ENCODE measurements at regions not wholly inside any gene's neighbourhood (a gene's known extent, or its start where the extent isn't known, plus 50 kb on each side); places are given as distances from the start of the nearest gene placed in this dataset.

GRCh38 chr4:11765849-11766453 lies 337.3 kb upstream of the HS3ST1 start:
- intact Hi-C loops (cut with DNase I), result loop anchor here (5.0 to 10.0 kb wide), 2 partner anchors 866 to 869 kb away; no protein-coding TSS in a partner anchor
- peak; percentile 47 for TF ChIP-seq CTCF (IDR thresholded peaks at IDR 0.05)

DNA sequence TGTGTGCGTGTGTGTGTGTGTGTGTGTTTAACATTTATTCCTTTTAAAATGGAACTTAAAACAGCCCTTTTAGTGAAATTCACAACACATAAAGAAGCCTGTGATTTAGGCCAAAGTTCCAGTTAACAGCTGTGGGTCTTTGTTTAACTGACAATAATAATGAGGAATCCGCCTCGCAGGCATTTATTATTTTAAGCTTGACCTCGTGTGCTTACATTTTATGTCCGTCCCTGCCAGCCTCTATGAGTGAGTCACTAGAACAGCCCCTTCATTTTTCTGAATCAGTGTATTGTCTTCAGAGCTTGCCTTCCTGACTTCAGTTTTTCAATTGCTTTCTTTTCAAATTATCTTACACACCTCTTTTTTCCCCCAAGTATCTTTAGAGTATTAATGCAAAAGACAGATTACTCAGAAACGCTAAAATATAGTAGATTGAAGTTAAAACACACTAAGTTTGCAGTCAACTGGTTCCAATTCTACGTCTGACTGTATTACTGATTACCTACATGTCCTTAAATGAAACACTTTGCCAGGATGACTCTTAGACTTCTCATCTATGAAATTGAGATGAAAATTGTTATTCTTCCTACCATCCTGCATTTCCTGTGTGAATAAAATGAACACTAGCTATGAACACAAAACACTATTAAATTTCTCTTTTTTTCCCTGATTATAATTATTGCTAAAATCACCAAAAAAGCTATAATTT lies 319.6 kb upstream of the HS3ST1 start:
- no peak for TF ChIP-seq CTCF (IDR thresholded peaks at IDR 0.05)
- no peak overlapping the region for H3K4me3 ChIP-seq
- no peak overlapping the region for H3K27ac ChIP-seq
- WGBS, 3 donors, result 18 to 31% (median 23%) methylated on average over 7 of the region's 7 CpGs
- no peaks in the 10 kb centered on the region for H3K36me3 ChIP-seq (ENCODE audit: insufficient read depth in 1 of 2, low read depth in 1 of 2)
- ATAC-seq, result no peak
- intact Hi-C loops (cut with DNase I), result no loop called here
- no peaks in the 10 kb centered on the region for H3K27me3 ChIP-seq (ENCODE audit: insufficient read depth in 3 of 3, low read length in 2 of 3)
- DNase-seq, result no peak
- H3K9me3 ChIP-seq, result no peaks in the 10 kb centered on the region
- H3K4me1 ChIP-seq, result no peaks in the 10 kb centered on the region

More at GRCh38 chr4:11765849-11766453, 337.3 kb upstream of the HS3ST1 start:
- no peak for DNase-seq
- no peaks in the 10 kb centered on the region for H3K27me3 ChIP-seq (ENCODE audit: insufficient read depth in 3 of 3, low read length in 2 of 3)
- no peaks in the 10 kb centered on the region for H3K9me3 ChIP-seq
- no peak overlapping the region for H3K27ac ChIP-seq
- no peak overlapping the region for H3K4me3 ChIP-seq
- no peaks in the 10 kb centered on the region for H3K36me3 ChIP-seq (ENCODE audit: insufficient read depth in 1 of 2, low read depth in 1 of 2)
- 28 to 30% (median 29%) methylated on average over 4 of the region's 4 CpGs for WGBS, 3 donors
- no peaks in the 10 kb centered on the region for H3K4me1 ChIP-seq
- no peak for ATAC-seq

DNA sequence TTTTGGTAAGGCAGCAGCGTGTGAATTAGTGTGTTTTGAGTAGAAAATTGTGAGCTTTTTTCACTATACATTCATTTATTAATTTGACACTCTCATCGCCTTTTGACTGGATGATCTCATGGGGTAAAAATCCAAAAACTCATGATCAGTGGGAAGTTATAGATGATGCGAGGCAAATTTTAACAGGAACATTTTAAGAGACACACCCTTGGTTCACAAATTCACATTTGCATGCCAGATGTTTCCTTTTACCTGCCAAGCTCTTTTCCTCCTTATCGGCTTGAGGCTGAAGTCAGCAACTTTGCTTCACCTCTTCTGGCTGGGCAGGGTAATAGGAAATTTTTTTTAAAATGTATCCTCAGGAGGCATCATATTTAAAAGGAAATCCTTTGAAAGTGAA lies 318.0 kb upstream of the HS3ST1 start:
- intact Hi-C loops (cut with DNase I), result no loop called here
- no peaks in the 10 kb centered on the region for H3K27me3 ChIP-seq (ENCODE audit: insufficient read depth in 3 of 3, low read length in 2 of 3)
- WGBS, 3 donors, result 52 to 58% (median 54%) methylated on average over 4 of the region's 4 CpGs
- no peaks in the 10 kb centered on the region for H3K9me3 ChIP-seq
- no peak for ATAC-seq
- no peaks in the 10 kb centered on the region for H3K36me3 ChIP-seq (ENCODE audit: insufficient read depth in 1 of 2, low read depth in 1 of 2)
- no peaks in the 10 kb centered on the region for H3K4me1 ChIP-seq
- no peak for DNase-seq
- no peak overlapping the region for H3K4me3 ChIP-seq
- H3K27ac ChIP-seq, result no peak overlapping the region
- no peak for TF ChIP-seq CTCF (IDR thresholded peaks at IDR 0.05)

GRCh38 chr4:11743976-11744375 lies 315.3 kb upstream of the HS3ST1 start:
- no peak overlapping the region for H3K27ac ChIP-seq
- no peaks in the 10 kb centered on the region for H3K9me3 ChIP-seq
- DNase-seq (no peak), ATAC-seq (no peak)
- intact Hi-C loops (cut with DNase I), result no loop called here
- 10 to 34% (median 26%) methylated on average over 1 of the region's 1 CpG for WGBS, 3 donors
- no peaks in the 10 kb centered on the region for H3K36me3 ChIP-seq (ENCODE audit: insufficient read depth in 1 of 2, low read depth in 1 of 2)
- H3K4me3 ChIP-seq, result no peak overlapping the region
- no peaks in the 10 kb centered on the region for H3K27me3 ChIP-seq (ENCODE audit: insufficient read depth in 3 of 3, low read length in 2 of 3)
- no peaks in the 10 kb centered on the region for H3K4me1 ChIP-seq
- TF ChIP-seq CTCF (IDR thresholded peaks at IDR 0.05), result no peak
